DMS79 treated with DMSO at 0.1 percent for 48 hours (cell line): ENCODE measurements at regions not wholly inside any gene's neighbourhood (a gene's known extent, or its start where the extent isn't known, plus 50 kb on each side); places are given as distances from the start of the nearest gene placed in this dataset.

Source experiments
- DNase-seq: peaks from one replicate; lab custom pipeline; 2025; lab: John Stamatoyannopoulos, UW

DNA sequence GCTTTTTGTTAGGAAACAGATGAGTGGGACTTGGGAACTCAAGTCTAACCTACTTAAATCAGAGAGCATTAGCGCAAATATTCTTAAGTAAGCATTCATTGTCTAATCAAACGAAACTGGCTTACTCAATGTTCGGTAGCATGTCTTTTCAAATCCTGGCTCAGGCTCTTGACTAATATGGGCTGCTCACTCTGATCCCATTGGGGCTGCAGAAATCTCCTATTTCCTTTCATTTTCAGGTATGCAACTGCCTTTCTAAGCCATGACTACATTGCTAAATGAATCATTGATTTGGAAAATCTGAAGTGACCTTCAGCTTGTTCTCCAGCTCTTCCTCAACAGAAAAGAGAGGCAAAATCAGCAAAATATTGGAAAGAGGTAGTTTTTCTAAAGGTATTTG lies 2084.4 kb upstream of the PIK3C3 start:
- DNase-seq, result peak; percentile 38

- no peak for DNase-seq
These were observed 2091.1 kb upstream of the PIK3C3 start for GRCh38 chr18:39863916-39864315.

DNA sequence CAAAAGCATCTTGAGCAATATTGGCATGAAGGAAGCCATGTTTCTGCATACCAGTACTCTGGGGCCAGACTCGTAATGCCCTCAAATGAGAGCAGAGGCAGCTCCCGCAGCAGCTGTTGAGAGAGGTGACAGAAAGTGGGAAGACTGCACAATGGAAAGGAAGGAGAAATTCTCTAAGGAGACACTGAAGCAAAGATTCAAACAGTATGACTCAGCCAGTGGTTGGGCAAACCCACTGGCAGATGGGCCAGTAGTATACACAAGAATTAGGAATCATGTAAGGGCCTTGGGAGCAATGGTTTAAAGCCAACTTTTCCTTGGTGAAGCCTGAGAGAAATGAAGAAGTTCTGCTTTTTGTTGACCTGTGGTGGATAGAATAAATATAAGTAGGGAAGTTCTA lies 2092.7 kb upstream of the PIK3C3 start:
- no peak for DNase-seq

GRCh38 chr18:39854291-39854690 lies 2100.7 kb upstream of the PIK3C3 start:
- no peak for DNase-seq

GRCh38 chr18:39846265-39846664 lies 2108.8 kb upstream of the PIK3C3 start:
- no peak for DNase-seq

GRCh38 chr18:39845631-39846030 lies 2109.4 kb upstream of the PIK3C3 start:
- DNase-seq, result no peak

GRCh38 chr18:39845106-39845505 lies 2109.9 kb upstream of the PIK3C3 start:
- DNase-seq, result peak; percentile 29

GRCh38 chr18:39843546-39843945 lies 2111.5 kb upstream of the PIK3C3 start:
- DNase-seq, result no peak

DNA sequence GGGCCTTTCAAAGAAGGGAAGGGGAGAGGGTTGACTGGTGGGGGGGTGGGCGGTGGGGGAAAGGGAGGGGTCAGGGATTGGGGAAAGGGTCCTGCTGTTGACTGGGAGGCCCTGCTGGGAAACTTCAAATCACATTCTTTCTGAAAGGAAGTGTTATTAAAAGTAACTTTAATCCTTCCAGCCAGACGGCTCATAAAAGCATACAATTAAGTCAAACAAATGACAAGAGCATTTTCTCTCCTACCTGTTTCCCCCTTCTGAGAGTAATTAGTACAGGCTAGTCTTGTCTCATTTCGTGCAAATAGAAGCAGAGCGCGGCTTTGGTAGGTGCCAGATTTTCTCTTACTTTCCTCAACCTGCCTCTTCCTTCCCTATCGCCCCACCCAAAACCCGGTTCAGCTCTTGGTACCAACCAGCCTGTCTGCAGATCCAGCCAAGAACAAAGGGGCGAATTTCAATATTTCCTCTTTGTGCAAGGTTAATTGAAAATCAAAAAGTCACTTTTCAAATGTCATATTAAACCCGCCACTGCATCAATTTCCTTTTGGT lies 2112.6 kb upstream of the PIK3C3 start:
- peak; percentile 18 for DNase-seq

DNA sequence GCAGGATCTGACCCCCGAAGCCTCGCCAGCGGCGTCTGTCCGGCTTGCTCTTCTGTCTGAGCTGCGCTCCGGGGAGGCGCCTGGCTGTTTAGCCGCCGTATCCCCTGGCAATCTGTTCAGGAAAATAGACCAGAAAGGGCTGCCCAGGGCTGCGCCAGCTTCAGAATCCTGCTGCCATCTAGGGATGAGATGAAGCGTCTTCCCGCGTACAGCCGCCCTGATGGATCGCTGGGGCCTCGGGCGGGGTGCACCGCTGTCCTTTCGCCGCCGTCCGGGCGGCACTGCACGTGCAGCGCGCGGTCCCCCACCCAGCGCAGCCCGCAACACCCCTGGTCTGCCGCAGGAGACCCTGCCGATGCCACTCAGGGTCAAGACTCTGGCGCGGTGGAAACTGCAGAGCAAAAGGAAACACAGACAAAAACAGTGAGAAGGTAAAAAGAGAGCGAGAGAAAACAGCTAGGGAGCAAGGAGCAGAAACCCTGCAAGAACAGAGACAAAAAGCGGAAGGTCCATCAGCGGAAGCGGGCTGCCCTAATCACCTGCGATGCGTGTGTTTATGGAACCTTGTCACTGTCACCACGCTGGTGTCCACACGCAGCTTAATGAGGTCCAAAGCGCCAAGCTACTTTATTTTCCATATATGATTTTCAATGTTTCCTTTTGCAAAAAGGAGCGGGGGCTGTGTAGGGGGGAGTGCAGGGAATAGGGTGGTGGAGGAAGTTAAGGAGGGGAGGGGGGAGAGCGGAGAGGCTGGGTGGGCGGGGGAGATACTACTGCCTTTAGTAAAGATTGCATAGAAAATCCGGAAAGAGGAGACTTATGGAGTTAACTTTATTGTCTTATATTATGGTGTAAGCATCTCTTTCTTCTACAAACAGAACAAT lies 2113.3 kb upstream of the PIK3C3 start:
- peak; percentile 80 for DNase-seq

- peak; percentile 33 for DNase-seq
These were observed 2114.1 kb upstream of the PIK3C3 start for GRCh38 chr18:39840856-39841481.

DNA sequence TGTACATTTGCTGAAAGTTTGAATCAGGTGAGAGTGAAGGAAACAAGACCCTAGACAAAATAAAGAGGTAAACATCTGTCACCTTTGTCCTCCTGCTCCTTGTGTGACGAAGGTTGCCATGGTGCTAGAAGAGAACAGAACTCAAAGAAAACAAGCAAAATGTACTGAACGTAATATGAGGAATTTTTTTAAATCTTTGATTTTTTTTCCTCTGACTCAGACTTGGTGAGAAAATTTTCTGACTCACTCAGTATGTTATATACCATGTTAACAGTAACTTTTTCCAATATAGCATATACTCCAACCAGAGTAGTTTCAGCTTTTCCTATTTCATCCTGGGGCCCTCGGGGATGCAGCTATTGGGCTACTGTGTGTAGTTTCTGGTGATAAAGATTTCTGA lies 2114.6 kb upstream of the PIK3C3 start:
- no peak for DNase-seq

GRCh38 chr18:39839782-39840181 lies 2115.3 kb upstream of the PIK3C3 start:
- DNase-seq, result no peak

DNA sequence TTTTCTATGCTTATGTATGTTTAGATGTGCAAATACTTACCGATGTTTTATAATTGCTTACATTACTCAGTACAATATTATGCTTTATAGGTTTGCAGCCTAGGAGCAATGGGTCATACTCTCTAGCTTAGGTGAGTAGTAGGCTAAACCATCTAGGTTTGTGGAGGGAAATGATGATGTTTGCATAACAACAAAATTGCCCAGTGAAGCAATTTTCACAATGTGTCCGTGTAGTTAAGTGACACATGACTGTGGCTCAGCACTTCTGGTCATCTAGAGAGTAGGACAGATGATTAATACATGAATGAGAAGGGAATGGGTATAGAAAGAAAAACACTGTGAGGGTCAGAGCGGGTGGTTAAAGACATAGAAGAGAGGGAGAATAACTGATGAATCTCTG lies 2116.2 kb upstream of the PIK3C3 start:
- DNase-seq, result no peak

DNA sequence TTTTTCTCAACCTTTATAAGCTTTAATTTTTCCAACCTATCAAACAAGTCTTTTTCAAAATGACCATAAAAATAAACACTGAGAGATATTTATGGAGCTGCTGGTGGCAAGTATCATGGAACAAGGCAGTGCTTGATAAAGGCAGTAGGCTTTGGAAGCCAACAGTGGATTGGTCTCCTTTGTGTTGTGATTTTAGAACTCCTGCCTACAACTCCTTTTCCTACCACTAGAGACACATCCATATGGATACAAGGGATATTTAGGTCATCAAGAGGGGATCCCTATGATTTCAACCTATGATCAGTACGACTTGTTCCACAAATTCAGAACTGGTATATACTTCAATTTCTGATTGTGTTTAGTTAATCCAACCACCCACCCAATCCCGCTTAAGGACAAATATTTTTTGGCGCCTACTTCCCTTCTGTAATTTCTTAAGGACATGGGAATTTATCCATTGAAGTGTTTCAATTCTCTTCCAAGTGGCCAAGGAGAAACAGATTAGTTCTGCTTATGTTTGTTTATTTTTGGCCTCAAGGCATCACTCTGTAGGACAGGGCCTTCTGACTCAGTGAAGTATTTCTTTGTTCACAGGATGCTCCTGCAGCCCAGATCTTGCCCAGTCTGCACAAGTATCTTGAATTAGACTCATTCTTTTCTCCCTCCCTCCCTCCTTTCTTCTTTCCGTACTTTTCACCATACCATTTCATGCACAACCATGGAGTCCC lies 2119.6 kb upstream of the PIK3C3 start:
- DNase-seq, result no peak

- DNase-seq, result no peak
These were observed 2120.4 kb upstream of the PIK3C3 start for GRCh38 chr18:39834636-39835035.

GRCh38 chr18:39825485-39826150 lies 2129.4 kb upstream of the PIK3C3 start:
- peak; percentile 99 for DNase-seq

- DNase-seq, result no peak
These were observed 2148.5 kb upstream of the PIK3C3 start for GRCh38 chr18:39806525-39806924.

DNA sequence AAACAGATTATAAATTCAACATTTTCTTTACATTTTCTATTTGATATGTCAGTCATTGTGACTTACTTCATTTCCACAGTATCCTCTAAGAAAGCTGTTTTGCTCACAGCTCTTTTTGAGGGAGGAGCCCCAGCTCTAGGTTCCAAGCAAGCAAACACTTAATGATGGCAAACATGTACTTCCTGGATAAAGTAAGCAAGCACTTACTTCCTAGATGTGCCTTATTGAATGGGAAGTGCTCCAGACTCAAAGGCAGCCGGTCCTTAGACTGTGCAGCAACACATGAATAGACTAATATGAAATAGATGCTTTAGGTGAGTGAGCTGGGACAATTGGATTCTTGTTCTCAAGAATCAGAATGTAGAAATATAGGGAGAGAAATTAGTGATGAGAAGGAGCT lies 2149.8 kb upstream of the PIK3C3 start:
- no peak for DNase-seq

DNA sequence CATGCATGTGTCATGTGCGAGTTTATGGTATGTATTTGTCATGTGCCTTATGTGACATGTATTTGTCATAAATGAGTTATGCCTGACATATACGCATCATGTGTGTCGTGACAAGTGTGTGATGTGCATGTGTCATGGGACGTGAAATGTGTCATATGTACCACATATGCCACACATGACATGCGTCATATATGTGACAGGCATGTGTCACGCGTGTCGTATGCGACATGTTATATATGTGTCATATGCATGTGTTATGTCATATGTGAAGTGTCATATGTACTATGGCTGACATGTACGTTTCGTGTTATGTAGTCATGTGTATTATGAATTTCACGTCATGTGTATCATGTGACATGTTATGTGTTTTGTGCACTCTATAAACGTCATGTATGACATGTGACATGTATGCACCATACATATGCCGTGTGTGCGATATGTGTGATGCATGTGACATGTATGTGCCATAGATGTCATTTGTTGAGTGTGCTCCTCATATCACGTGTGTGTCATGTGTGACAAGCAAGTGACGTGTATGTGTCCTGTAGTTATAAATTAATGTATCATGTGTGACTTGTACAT lies 2152.3 kb upstream of the PIK3C3 start:
- no peak for DNase-seq

DNA sequence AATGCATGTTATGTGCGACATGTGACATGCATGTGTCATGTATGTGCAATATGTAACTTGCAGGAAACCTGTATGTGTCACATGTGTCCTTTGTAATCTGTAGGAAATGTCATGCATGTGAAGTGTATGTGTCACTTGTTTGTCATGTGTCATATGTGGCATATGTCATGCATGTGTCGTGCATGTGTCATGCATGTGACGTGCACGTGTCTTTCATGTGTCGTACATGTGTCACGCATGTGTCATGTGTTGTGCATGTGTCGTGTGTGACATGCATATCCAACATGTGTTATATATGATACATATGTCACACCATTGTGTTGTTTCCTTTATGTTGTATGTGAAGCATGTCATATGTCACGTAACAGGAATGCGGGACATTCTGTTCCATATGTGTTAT lies 2153.2 kb upstream of the PIK3C3 start:
- DNase-seq, result no peak

- DNase-seq, result no peak
These were observed 2154.0 kb upstream of the PIK3C3 start for GRCh38 chr18:39801010-39801409.
